GM12892 (cell line): ENCODE measurements at regions not wholly inside any gene's neighbourhood (a gene's known extent, or its start where the extent isn't known, plus 50 kb on each side); places are given as distances from the start of the nearest gene placed in this dataset.

Experiments used
- POLR2A ChIP-seq: IDR thresholded peaks from 2 replicates; pipeline ENCODE4 v1.6.1; 2011; ENCODE audit warnings: low read depth, low read length, control low read depth
- TAF1 ChIP-seq: IDR thresholded peaks from 2 replicates; pipeline ENCODE4 v1.6.1; 2011; ENCODE audit warnings: low read depth, mild to moderate bottlenecking, control low read depth, low read length, borderline replicate concordance

DNA sequence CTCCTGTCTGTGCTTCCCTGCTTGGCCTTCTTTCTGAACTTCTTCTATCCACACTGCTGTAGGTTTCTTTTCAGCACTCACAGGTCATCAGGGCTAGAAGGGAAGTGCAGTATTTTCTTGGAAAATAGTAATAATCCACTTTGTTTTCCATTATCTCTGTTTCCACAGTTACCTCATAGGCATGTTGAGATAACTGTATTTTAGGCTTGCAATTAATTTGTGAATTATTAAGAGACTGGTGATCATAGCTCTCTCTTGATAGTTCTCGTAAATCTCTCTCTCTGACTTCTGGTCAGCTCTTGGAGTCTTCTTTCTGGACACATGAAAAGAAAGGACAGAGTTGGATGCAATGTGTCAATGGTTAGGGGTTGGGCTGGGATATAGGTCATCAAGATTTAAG, 243.6 kb upstream of the IGFBP3 start:
- TF ChIP-seq POLR2A, result no peak
- no peak for TF ChIP-seq TAF1
